Ishikawa (cell line): ENCODE measurements at regions not wholly inside any gene's neighbourhood (a gene's known extent, or its start where the extent isn't known, plus 50 kb on each side); places are given as distances from the start of the nearest gene placed in this dataset.
A peak's percentile ranks its signal among the peaks of the same experiment; 100 is the strongest.

Experiments
- CEBPB ChIP-seq: IDR thresholded peaks from 2 replicates; pipeline ENCODE4 v1.6.1; 2012
- CREB1 ChIP-seq: IDR thresholded peaks from 2 replicates; pipeline ENCODE4 v1.6.1; 2012; ENCODE audit warnings: low read depth
- EGR1 ChIP-seq: IDR thresholded peaks from 2 replicates; pipeline ENCODE4 v1.6.1; 2012
- EP300 ChIP-seq: IDR thresholded peaks from 2 replicates; pipeline ENCODE4 v1.6.1; 2012; ENCODE audit warnings: borderline replicate concordance
- FOXM1 ChIP-seq: IDR thresholded peaks from 2 replicates; pipeline ENCODE4 v1.6.1; 2012; ENCODE audit warnings: low read depth, borderline replicate concordance
- NFIC ChIP-seq: IDR thresholded peaks from 2 replicates; pipeline ENCODE4 v1.6.1; 2012
- RAD21 ChIP-seq: IDR thresholded peaks from 2 replicates; pipeline ENCODE4 v1.6.1; 2012; ENCODE audit warnings: low read depth
- REST ChIP-seq: IDR thresholded peaks from 2 replicates; pipeline ENCODE4 v1.6.1; 2012; ENCODE audit warnings: low read depth, mild to moderate bottlenecking
- TAF1 ChIP-seq: IDR thresholded peaks from 2 replicates; pipeline ENCODE4 v1.6.1; 2012; ENCODE audit warnings: low read depth, mild to moderate bottlenecking
- TCF12 ChIP-seq: IDR thresholded peaks from 2 replicates; pipeline ENCODE4 v1.6.1; 2012; ENCODE audit warnings: low read depth
- TEAD4 ChIP-seq: IDR thresholded peaks from 2 replicates; pipeline ENCODE4 v1.6.1; 2012
- YY1 ChIP-seq: IDR thresholded peaks from 2 replicates; pipeline ENCODE4 v1.6.1; 2012; ENCODE audit warnings: low read depth
- ZBTB7A ChIP-seq: IDR thresholded peaks from 2 replicates; pipeline ENCODE4 v1.6.1; 2012; ENCODE audit warnings: low read depth
- TF ChIP-seq, protein P1 (sequence below): IDR thresholded peaks from 2 replicates; pipeline ENCODE4 v1.6.1; 2012
- TF ChIP-seq, protein P2 (sequence below): IDR thresholded peaks from 2 replicates; pipeline ENCODE4 v1.6.1; 2012

GRCh38 chr16:35399133-35399532 is 1939.7 kb downstream of the TP53TG3F start:
- TF ChIP-seq TCF12: no peak
- TF ChIP-seq CEBPB: no peak
- no peak for TF ChIP-seq TAF1
- TF ChIP-seq NFIC: no peak
- TF ChIP-seq FOXM1: no peak
- no peak for TF ChIP-seq EGR1
- TF ChIP-seq, protein P1, sequence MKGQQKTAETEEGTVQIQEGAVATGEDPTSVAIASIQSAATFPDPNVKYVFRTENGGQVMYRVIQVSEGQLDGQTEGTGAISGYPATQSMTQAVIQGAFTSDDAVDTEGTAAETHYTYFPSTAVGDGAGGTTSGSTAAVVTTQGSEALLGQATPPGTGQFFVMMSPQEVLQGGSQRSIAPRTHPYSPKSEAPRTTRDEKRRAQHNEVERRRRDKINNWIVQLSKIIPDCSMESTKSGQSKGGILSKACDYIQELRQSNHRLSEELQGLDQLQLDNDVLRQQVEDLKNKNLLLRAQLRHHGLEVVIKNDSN: no peak
- TF ChIP-seq EP300: no peak
- no peak for TF ChIP-seq ZBTB7A
- TF ChIP-seq RAD21: no peak
- TF ChIP-seq YY1: no peak
- TF ChIP-seq, protein P2, sequence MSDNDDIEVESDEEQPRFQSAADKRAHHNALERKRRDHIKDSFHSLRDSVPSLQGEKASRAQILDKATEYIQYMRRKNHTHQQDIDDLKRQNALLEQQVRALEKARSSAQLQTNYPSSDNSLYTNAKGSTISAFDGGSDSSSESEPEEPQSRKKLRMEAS: no peak
- no peak for TF ChIP-seq CREB1
- no peak for TF ChIP-seq TEAD4

DNA sequence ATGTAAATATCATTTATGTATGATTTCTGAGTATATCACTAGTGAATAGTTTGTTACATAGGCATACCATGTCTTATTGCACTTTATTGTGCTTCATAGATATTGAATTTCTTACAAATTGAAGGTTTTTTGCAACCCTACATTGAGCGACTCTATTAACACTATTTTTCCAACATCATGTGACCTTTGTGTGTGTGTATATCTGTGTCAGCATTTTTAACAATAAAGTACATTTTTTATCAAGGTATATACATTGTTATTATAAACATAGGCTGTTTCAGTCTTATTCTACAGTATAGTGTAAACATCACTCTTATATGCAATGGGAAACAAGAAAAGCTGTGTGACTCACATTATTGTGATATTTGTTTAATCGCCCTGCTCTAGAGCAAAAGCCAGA is 1944.9 kb downstream of the TP53TG3F start:
- TF ChIP-seq, protein P1: no peak
- TF ChIP-seq YY1 (no peak), ZBTB7A (no peak), TEAD4 (no peak), EP300 (no peak), CREB1 (no peak), EGR1 (no peak), FOXM1 (no peak), NFIC (no peak), TCF12 (no peak), REST (no peak)
- TF ChIP-seq, protein P2: no peak

- TF ChIP-seq, protein P2: no peak
- TF ChIP-seq CEBPB: no peak
- TF ChIP-seq FOXM1: no peak
- TF ChIP-seq REST: no peak
- TF ChIP-seq CREB1: no peak
- TF ChIP-seq TEAD4: no peak
- no peak for TF ChIP-seq ZBTB7A
- TF ChIP-seq YY1: no peak
- TF ChIP-seq RAD21: no peak
- no peak for TF ChIP-seq TAF1
- TF ChIP-seq EP300: no peak
- no peak for TF ChIP-seq NFIC
- TF ChIP-seq TCF12: no peak
- TF ChIP-seq, protein P1: no peak
- TF ChIP-seq EGR1: no peak
Measured at GRCh38 chr16:35405526-35405925, 1946.1 kb downstream of the TP53TG3F start.

DNA sequence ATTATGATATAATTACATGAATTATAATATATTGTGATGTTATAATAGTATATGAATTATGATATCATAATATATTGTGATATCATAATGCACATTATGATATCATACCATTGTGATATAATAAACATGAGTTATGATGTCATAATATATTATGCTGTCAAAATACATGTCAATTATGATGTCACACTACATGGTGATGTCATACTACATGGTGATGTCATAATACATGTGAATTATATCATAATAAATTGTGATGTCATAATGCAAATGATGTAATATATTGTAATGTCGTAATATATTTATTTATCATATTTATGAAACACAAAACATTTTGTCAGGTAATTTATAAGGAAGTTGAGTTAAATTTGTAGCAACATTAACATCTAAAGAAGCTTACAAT is 1950.1 kb downstream of the TP53TG3F start:
- TF ChIP-seq EGR1 (no peak), CREB1 (0 out of 2 replicates have a peak, but pooled peaks have one; percentile 38)

- TF ChIP-seq, protein P2: no peak
- TF ChIP-seq ZBTB7A (no peak), TEAD4 (no peak), FOXM1 (no peak), NFIC (no peak), CEBPB (no peak), RAD21 (no peak), CREB1 (no peak), TCF12 (no peak), TAF1 (no peak), EGR1 (no peak), EP300 (no peak)
- TF ChIP-seq, protein P1: no peak
Measured at GRCh38 chr16:35410438-35410837, 1951.0 kb downstream of the TP53TG3F start.
